ENCODE measurements at regions not wholly inside any gene's neighbourhood (a gene's known extent, or its start where the extent isn't known, plus 50 kb on each side); places are given as distances from the start of the nearest gene placed in this dataset.

DNA sequence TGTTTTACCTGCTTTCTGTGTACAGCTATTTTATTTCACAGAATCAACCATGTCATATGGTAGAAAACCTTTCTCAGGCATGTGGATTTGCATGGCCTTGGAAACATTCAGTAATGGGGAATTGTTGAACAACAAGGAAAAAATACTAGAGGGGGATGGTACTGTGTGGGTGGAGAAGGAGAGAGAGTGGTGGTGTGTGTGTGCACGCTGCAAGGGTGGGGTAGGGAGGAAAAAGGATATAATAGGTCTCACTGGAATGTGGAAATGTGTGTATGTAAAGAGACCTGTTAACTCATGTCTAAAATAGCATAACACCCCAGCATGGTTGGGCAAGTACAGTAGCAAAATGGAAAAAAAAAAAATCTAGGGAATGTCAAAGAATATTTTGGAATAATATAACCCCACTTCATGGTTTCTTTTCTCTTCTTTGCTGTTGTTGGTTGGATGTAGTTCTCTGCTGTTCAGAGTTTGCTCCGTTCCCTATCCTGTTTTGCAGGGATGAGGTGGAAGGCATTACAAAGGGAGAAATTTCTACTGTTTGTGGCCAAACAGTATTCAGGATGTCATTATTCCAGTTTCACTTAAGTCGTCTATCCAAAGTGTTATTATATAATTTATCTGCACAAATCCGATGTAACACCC is 93.9 kb upstream of the CITED2 start:
- TF ChIP-seq, protein P1, sequence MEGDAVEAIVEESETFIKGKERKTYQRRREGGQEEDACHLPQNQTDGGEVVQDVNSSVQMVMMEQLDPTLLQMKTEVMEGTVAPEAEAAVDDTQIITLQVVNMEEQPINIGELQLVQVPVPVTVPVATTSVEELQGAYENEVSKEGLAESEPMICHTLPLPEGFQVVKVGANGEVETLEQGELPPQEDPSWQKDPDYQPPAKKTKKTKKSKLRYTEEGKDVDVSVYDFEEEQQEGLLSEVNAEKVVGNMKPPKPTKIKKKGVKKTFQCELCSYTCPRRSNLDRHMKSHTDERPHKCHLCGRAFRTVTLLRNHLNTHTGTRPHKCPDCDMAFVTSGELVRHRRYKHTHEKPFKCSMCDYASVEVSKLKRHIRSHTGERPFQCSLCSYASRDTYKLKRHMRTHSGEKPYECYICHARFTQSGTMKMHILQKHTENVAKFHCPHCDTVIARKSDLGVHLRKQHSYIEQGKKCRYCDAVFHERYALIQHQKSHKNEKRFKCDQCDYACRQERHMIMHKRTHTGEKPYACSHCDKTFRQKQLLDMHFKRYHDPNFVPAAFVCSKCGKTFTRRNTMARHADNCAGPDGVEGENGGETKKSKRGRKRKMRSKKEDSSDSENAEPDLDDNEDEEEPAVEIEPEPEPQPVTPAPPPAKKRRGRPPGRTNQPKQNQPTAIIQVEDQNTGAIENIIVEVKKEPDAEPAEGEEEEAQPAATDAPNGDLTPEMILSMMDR (IDR thresholded peaks at IDR 0.05): no peak
- TF ChIP-seq POLR2A (IDR thresholded peaks at IDR 0.05): no peak

All from heart left ventricle (tissue), 13 donors.